Thoracic aorta (tissue), 2 donors: ENCODE measurements at regions not wholly inside any gene's neighbourhood (a gene's known extent, or its start where the extent isn't known, plus 50 kb on each side); places are given as distances from the start of the nearest gene placed in this dataset.

Source experiments
- ATAC-seq: fragments of 150-250 bp; one replicate; pipeline ENCODE4 v1.8.0; 2017; ENCODE audit warnings: low read depth; ENCODE audit not compliant: insufficient number of reproducible peaks, low FRiP score
- DNase-seq: peaks from one replicate; pipeline ENCODE4 v3.0.0-alpha.2; 2020; ENCODE audit warnings: low spot score
- H3K27ac ChIP-seq, 2 donors: fragments of 200-600 bp; sonication (generic); 1 replicate in 1 of 2; 2 replicates in 1 of 2; pipeline ENCODE4 v1.5.1; 2016; ENCODE audit warnings: mild to moderate bottlenecking in 2 of 2, moderate library complexity in 2 of 2
- H3K27me3 ChIP-seq: fragments of 200-600 bp; sonication (generic); replicated peaks from 2 replicates; pipeline ENCODE4 v1.6.0; 2016; ENCODE audit warnings: mild to moderate bottlenecking; ENCODE audit not compliant: insufficient read depth
- H3K36me3 ChIP-seq: fragments of 200-600 bp; sonication (generic); one replicate; pipeline ENCODE4 v1.5.1; 2016
- H3K4me1 ChIP-seq, 2 donors: fragments of 200-600 bp; sonication (generic); 1 replicate in 1 of 2; 2 replicates in 1 of 2; pipeline versions ENCODE4 v1.5.1 to v1.6.0; 2016; ENCODE audit warnings: low read depth in 2 of 2, mild to moderate bottlenecking in 1 of 2; ENCODE audit not compliant: control insufficient read depth in 1 of 2
- H3K4me3 ChIP-seq: fragments of 200-600 bp; sonication (generic); 2 replicates; pipeline ENCODE4 v1.5.1; 2016; ENCODE audit warnings: mild to moderate bottlenecking
- H3K9me3 ChIP-seq: fragments of 200-600 bp; sonication (generic); 2 replicates; pipeline ENCODE4 v1.5.1; 2016
- CTCF ChIP-seq: fragments of 200-600 bp; sonication (generic); IDR thresholded peaks from one replicate; pipeline ENCODE4 v1.5.1; 2019; ENCODE audit warnings: antibody characterized with exemption

- no peaks in the 10 kb centered on the region for H3K27me3 ChIP-seq
- H3K27ac ChIP-seq = no peak overlapping the region
- ATAC-seq (no peak), DNase-seq (no peak)
- H3K36me3 ChIP-seq = no peaks in the 10 kb centered on the region
- no peaks in the 10 kb centered on the region for H3K4me1 ChIP-seq
- no peaks in the 10 kb centered on the region for H3K9me3 ChIP-seq
- no peak overlapping the region for H3K4me3 ChIP-seq
- no peak for TF ChIP-seq CTCF
These were observed 80.9 kb upstream of the NEUROD1 start for GRCh38 chr2:181761175-181761574.

GRCh38 chr2:181762000-181762399 is 81.7 kb upstream of the NEUROD1 start:
- H3K36me3 ChIP-seq = no peaks in the 10 kb centered on the region
- no peaks in the 10 kb centered on the region for H3K4me1 ChIP-seq
- no peaks in the 10 kb centered on the region for H3K27me3 ChIP-seq
- ATAC-seq = no peak
- H3K4me3 ChIP-seq = no peak overlapping the region
- no peaks in the 10 kb centered on the region for H3K9me3 ChIP-seq
- no peak for DNase-seq
- TF ChIP-seq CTCF = no peak
- H3K27ac ChIP-seq = no peak overlapping the region

- Histone ChIP-seq H3K4me1 (no peaks in the 10 kb centered on the region), H3K4me3 (no peak overlapping the region), H3K9me3 (no peaks in the 10 kb centered on the region), H3K36me3 (no peaks in the 10 kb centered on the region), H3K27me3 (no peaks in the 10 kb centered on the region), H3K27ac (no peak overlapping the region)
- DNase-seq = no peak
- no peak for ATAC-seq
- TF ChIP-seq CTCF = no peak
These were observed 82.5 kb upstream of the NEUROD1 start for GRCh38 chr2:181762848-181763247.

GRCh38 chr2:181763423-181763822 is 83.1 kb upstream of the NEUROD1 start:
- no peak overlapping the region for H3K27ac ChIP-seq
- H3K4me3 ChIP-seq = no peak overlapping the region
- ATAC-seq = no peak
- TF ChIP-seq CTCF = no peak
- H3K9me3 ChIP-seq = no peaks in the 10 kb centered on the region
- no peaks in the 10 kb centered on the region for H3K36me3 ChIP-seq
- no peaks in the 10 kb centered on the region for H3K27me3 ChIP-seq
- no peak for DNase-seq
- H3K4me1 ChIP-seq = no peaks in the 10 kb centered on the region

- ATAC-seq (no peak), DNase-seq (no peak)
- no peaks in the 10 kb centered on the region for H3K36me3 ChIP-seq
- no peaks in the 10 kb centered on the region for H3K9me3 ChIP-seq
- H3K27me3 ChIP-seq = no peaks in the 10 kb centered on the region
- H3K4me3 ChIP-seq = no peak overlapping the region
- H3K27ac ChIP-seq = no peak overlapping the region
- no peak for TF ChIP-seq CTCF
- H3K4me1 ChIP-seq = no peaks in the 10 kb centered on the region
These were observed 84.0 kb upstream of the NEUROD1 start for GRCh38 chr2:181764095-181764963.
